WTC11 (cell line): ENCODE measurements at regions not wholly inside any gene's neighbourhood (a gene's known extent, or its start where the extent isn't known, plus 50 kb on each side); places are given as distances from the start of the nearest gene placed in this dataset.

ENCODE experiments used
- ATAC-seq: fragments of 200-7000 bp; cut with Tn5 transposase; 2 replicates; pipeline ENCODE4 v1.10.0; 2021; ENCODE audit warnings: mild to moderate bottlenecking, moderate library complexity
- CTCF ChIA-PET: fragments of 300-600 bp; sonication (Branson Sonifier 250); formaldehyde crosslinking; loops from one replicate; lab custom pipeline; 2021; ENCODE audit warnings: antibody characterized with exemption; lab: Charles Lee
- POLR2A ChIA-PET: fragments of 350-600 bp; sonication (Branson Sonifier 250); formaldehyde crosslinking; loops from one replicate; lab custom pipeline; 2021; ENCODE audit warnings: antibody characterized with exemption; lab: Charles Lee
- DNase-seq: peaks from one replicate; pipeline ENCODE4 v3.0.0; 2021; ENCODE audit warnings: low spot score
- H3K27ac Mint-ChIP-seq: 2 replicates; pipeline ENCODE4 v1.8.0; 2021; ENCODE audit warnings: mixed read lengths
- H3K27me3 Mint-ChIP-seq: 2 replicates; pipeline ENCODE4 v1.8.0; 2021; ENCODE audit warnings: low read depth, mild to moderate bottlenecking, moderate library complexity, mixed read lengths
- H3K36me3 Mint-ChIP-seq: 2 replicates; pipeline ENCODE4 v1.8.0; 2021; ENCODE audit warnings: mixed read lengths
- H3K4me1 Mint-ChIP-seq: 2 replicates; pipeline ENCODE4 v1.8.0; 2022; ENCODE audit warnings: mixed read lengths
- H3K4me3 Mint-ChIP-seq: 2 replicates; pipeline ENCODE4 v1.8.0; 2021; ENCODE audit warnings: mild to moderate bottlenecking, moderate library complexity, mixed read lengths
- H3K9me3 Mint-ChIP-seq: 2 replicates; pipeline ENCODE4 v1.8.0; 2021; ENCODE audit warnings: mixed read lengths
- ARID4B ChIP-seq: sonication (generic); formaldehyde crosslinking; IDR thresholded peaks from 2 replicates; pipeline ENCODE4 v1.8.0; 2023; ENCODE audit warnings: missing genetic modification reagents, mild to moderate bottlenecking, borderline replicate concordance
- ATF2 ChIP-seq: sonication (generic); formaldehyde crosslinking; IDR thresholded peaks from 2 replicates; pipeline ENCODE4 v1.8.1; 2022; ENCODE audit warnings: low read depth, missing genetic modification reagents, borderline replicate concordance
- E2F1 ChIP-seq: sonication (generic); formaldehyde crosslinking; IDR thresholded peaks from 2 replicates; pipeline ENCODE4 v1.8.0; 2022; ENCODE audit warnings: mild to moderate bottlenecking, missing genetic modification reagents
- ELF4 ChIP-seq: sonication (generic); formaldehyde crosslinking; IDR thresholded peaks from 2 replicates; pipeline ENCODE4 v1.8.1; 2022; ENCODE audit warnings: low read depth, mild to moderate bottlenecking, moderate library complexity, missing genetic modification reagents
- ETV6 ChIP-seq: sonication (generic); formaldehyde crosslinking; IDR thresholded peaks from 2 replicates; pipeline ENCODE4 v1.8.1; 2022; ENCODE audit warnings: mild to moderate bottlenecking, missing genetic modification reagents
- GTF2I ChIP-seq: fragments of 250-450 bp; sonication (Bioruptor Pico); conservative IDR thresholded peaks from 2 replicates; pipeline ENCODE4 v1.4.0; 2021; ENCODE audit warnings: mild to moderate bottlenecking
- MLX ChIP-seq: sonication (generic); formaldehyde crosslinking; IDR thresholded peaks from 2 replicates; pipeline ENCODE4 v1.8.1; 2023; ENCODE audit warnings: mild to moderate bottlenecking, missing genetic modification reagents, moderate library complexity
- NR1H2 ChIP-seq: sonication (generic); formaldehyde crosslinking; IDR thresholded peaks from 2 replicates; pipeline ENCODE4 v1.9.0; 2021; ENCODE audit warnings: mild to moderate bottlenecking, moderate library complexity, missing genetic modification reagents
- NR2C2 ChIP-seq: sonication (generic); formaldehyde crosslinking; IDR thresholded peaks from 2 replicates; pipeline ENCODE4 v1.8.0; 2022; ENCODE audit warnings: mild to moderate bottlenecking, missing genetic modification reagents
- NR3C1 ChIP-seq: sonication (generic); formaldehyde crosslinking; conservative IDR thresholded peaks from 2 replicates; pipeline ENCODE4 v1.8.1; 2023; ENCODE audit warnings: low read depth, mild to moderate bottlenecking, missing genetic modification reagents
- SOX15 ChIP-seq: fragments of 250-450 bp; sonication (Bioruptor Pico); IDR thresholded peaks from 2 replicates; pipeline ENCODE4 v1.9.0; 2021; ENCODE audit warnings: mild to moderate bottlenecking
- ZNF416 ChIP-seq: fragments of 250-450 bp; sonication (Bioruptor Pico); IDR thresholded peaks from 2 replicates; pipeline ENCODE4 v1.9.0; 2021; ENCODE audit warnings: mild to moderate bottlenecking, inconsistent platforms
- ZNF423 ChIP-seq: fragments of 250-450 bp; sonication (Bioruptor Pico); IDR thresholded peaks from 2 replicates; pipeline ENCODE4 v2.1.2; 2022; ENCODE audit warnings: mild to moderate bottlenecking, moderate library complexity
- TF ChIP-seq, protein P1 (sequence below): fragments of 250-450 bp; sonication (Bioruptor Pico); IDR thresholded peaks from 2 replicates; pipeline ENCODE4 v1.9.0; 2021; ENCODE audit warnings: mild to moderate bottlenecking, borderline replicate concordance
- TF ChIP-seq, protein P2 (sequence below): sonication (generic); formaldehyde crosslinking; IDR thresholded peaks from 2 replicates; pipeline ENCODE4 v1.8.1; 2023; ENCODE audit warnings: mild to moderate bottlenecking, missing genetic modification reagents, moderate library complexity

GRCh38 chr11:33613404-33613803 is 87.2 kb downstream of the C11orf91 start (continued):
- no peak for TF ChIP-seq ETV6 (CRISPR knock-in tag)
- TF ChIP-seq NR3C1 (CRISPR knock-in tag): no peak
- TF ChIP-seq, protein P1, sequence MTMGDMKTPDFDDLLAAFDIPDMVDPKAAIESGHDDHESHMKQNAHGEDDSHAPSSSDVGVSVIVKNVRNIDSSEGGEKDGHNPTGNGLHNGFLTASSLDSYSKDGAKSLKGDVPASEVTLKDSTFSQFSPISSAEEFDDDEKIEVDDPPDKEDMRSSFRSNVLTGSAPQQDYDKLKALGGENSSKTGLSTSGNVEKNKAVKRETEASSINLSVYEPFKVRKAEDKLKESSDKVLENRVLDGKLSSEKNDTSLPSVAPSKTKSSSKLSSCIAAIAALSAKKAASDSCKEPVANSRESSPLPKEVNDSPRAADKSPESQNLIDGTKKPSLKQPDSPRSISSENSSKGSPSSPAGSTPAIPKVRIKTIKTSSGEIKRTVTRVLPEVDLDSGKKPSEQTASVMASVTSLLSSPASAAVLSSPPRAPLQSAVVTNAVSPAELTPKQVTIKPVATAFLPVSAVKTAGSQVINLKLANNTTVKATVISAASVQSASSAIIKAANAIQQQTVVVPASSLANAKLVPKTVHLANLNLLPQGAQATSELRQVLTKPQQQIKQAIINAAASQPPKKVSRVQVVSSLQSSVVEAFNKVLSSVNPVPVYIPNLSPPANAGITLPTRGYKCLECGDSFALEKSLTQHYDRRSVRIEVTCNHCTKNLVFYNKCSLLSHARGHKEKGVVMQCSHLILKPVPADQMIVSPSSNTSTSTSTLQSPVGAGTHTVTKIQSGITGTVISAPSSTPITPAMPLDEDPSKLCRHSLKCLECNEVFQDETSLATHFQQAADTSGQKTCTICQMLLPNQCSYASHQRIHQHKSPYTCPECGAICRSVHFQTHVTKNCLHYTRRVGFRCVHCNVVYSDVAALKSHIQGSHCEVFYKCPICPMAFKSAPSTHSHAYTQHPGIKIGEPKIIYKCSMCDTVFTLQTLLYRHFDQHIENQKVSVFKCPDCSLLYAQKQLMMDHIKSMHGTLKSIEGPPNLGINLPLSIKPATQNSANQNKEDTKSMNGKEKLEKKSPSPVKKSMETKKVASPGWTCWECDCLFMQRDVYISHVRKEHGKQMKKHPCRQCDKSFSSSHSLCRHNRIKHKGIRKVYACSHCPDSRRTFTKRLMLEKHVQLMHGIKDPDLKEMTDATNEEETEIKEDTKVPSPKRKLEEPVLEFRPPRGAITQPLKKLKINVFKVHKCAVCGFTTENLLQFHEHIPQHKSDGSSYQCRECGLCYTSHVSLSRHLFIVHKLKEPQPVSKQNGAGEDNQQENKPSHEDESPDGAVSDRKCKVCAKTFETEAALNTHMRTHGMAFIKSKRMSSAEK: no peak

DNA sequence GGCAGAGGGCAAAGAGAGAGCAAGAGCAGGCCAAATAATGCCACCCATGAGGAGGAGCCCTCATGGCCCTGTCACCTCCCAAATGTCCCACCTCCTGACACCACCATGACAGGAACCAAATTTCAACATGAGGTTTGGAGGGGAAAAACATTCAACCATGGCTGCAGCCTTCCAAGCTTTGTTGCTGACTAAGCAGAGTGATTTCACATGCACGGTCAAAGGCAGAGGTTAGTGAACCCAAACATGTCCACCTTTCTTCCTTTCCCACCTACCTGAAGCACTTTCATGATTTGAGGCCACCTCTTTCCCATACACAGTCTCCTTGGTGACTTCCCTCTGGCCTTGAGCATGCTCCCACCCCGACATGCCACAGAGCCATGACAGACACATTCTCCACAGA is 89.7 kb downstream of the C11orf91 start:
- no peaks in the 10 kb centered on the region for H3K36me3 Mint-ChIP-seq
- H3K27me3 Mint-ChIP-seq: no peaks in the 10 kb centered on the region
- ChIA-PET POLR2A (no interaction called here), CTCF (no interaction called here)
- no peak overlapping the region for H3K27ac Mint-ChIP-seq
- TF ChIP-seq ZNF423 (CRISPR knock-in tag) (no peak), ELF4 (CRISPR knock-in tag) (no peak)
- no peak overlapping the region for H3K4me3 Mint-ChIP-seq
- peaks cover 7% of the 10 kb centered on the region; the same call in 1 of the 2 replicates for H3K9me3 Mint-ChIP-seq
- DNase-seq (no peak), ATAC-seq (no peak)
- H3K4me1 Mint-ChIP-seq: no peaks in the 10 kb centered on the region

DNA sequence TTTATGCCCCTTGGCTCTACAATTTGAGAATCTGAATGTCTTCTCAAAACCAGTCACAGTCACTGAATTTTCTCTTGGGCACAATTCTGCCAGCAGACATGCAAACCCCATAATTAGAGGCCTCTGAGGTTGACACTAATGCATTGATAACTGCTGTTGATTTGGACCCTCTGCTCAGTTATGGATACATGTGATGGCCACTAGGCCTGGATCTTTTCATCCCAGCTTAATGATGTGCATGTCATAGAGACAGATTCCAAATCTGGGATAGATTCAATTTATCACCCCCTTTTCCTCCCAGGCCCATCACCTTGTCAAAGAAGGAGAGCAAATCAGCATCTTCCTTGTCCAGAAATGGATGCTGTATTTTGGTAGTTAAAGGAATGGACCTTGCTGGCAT is 92.2 kb downstream of the C11orf91 start:
- no peak for TF ChIP-seq NR3C1 (CRISPR knock-in tag)
- TF ChIP-seq ARID4B (CRISPR knock-in tag): no peak
- CTCF ChIA-PET: no interaction called here
- no peak for ATAC-seq
- no peak for DNase-seq
- Mint-ChIP-seq H3K27ac (no peak overlapping the region), H3K4me3 (no peak overlapping the region), H3K4me1 (no peaks in the 10 kb centered on the region), H3K36me3 (no peaks in the 10 kb centered on the region), H3K9me3 (peaks cover 7% of the 10 kb centered on the region; the same call in 1 of the 2 replicates), H3K27me3 (no peaks in the 10 kb centered on the region)
- POLR2A ChIA-PET: no interaction called here

GRCh38 chr11:33606762-33607161 is 93.9 kb downstream of the C11orf91 start:
- POLR2A ChIA-PET: no interaction called here
- H3K27me3 Mint-ChIP-seq: no peaks in the 10 kb centered on the region
- no peak overlapping the region for H3K4me3 Mint-ChIP-seq
- H3K4me1 Mint-ChIP-seq: no peaks in the 10 kb centered on the region
- no peak overlapping the region for H3K27ac Mint-ChIP-seq
- CTCF ChIA-PET: no interaction called here
- no peak for DNase-seq
- H3K36me3 Mint-ChIP-seq: no peaks in the 10 kb centered on the region
- no peak for ATAC-seq
- no peaks in the 10 kb centered on the region for H3K9me3 Mint-ChIP-seq
- TF ChIP-seq GTF2I (CRISPR knock-in tag) (no peak), NR3C1 (CRISPR knock-in tag) (no peak), E2F1 (CRISPR knock-in tag) (no peak), ATF2 (CRISPR knock-in tag) (no peak), SOX15 (CRISPR knock-in tag) (no peak), NR1H2 (no peak), NR2C2 (CRISPR knock-in tag) (no peak), MLX (CRISPR knock-in tag) (no peak), ZNF416 (CRISPR knock-in tag) (no peak)
- TF ChIP-seq, protein P2, sequence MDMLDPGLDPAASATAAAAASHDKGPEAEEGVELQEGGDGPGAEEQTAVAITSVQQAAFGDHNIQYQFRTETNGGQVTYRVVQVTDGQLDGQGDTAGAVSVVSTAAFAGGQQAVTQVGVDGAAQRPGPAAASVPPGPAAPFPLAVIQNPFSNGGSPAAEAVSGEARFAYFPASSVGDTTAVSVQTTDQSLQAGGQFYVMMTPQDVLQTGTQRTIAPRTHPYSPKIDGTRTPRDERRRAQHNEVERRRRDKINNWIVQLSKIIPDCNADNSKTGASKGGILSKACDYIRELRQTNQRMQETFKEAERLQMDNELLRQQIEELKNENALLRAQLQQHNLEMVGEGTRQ (CRISPR knock-in tag): no peak
